DND-41 (cell line): ENCODE measurements at regions not wholly inside any gene's neighbourhood (a gene's known extent, or its start where the extent isn't known, plus 50 kb on each side); places are given as distances from the start of the nearest gene placed in this dataset.

Experiments
- ATAC-seq: fragments of 200-7000 bp; cut with Tn5 transposase; 3 replicates; pipeline ENCODE4 v1.9.1; 2021; ENCODE audit warnings: low read depth; ENCODE audit not compliant: insufficient read depth
- DNase-seq: peaks from one replicate; pipeline ENCODE4 v3.0.0-alpha.2; 2020
- H2AFZ ChIP-seq: 2 replicates; pipeline ENCODE4 v1.6.0; 2012; ENCODE audit warnings: low read depth, low read length
- H3K27ac ChIP-seq: 2 replicates; pipeline ENCODE4 v1.5.1; 2012; ENCODE audit warnings: low read length, inconsistent platforms
- H3K27me3 ChIP-seq: fragments of 200-600 bp; sonication (generic); 2 replicates; pipeline ENCODE4 v1.6.0; 2012; ENCODE audit warnings: low read length, mild to moderate bottlenecking, inconsistent platforms; ENCODE audit not compliant: insufficient read depth, poor library complexity
- H3K36me3 ChIP-seq: 2 replicates; pipeline ENCODE4 v1.5.1; 2012; ENCODE audit warnings: low read length, inconsistent platforms; ENCODE audit not compliant: insufficient read depth
- H3K4me1 ChIP-seq: 2 replicates; pipeline ENCODE4 v1.5.1; 2012; ENCODE audit warnings: mild to moderate bottlenecking, low read length; ENCODE audit not compliant: insufficient read depth
- H3K4me2 ChIP-seq: 2 replicates; pipeline ENCODE4 v1.6.0; 2012; ENCODE audit warnings: mild to moderate bottlenecking, moderate library complexity, low read length, inconsistent platforms; ENCODE audit not compliant: insufficient read depth
- H3K4me3 ChIP-seq, 2 experiments: fragments of 200-600 bp in 1 of 2; shearing (Covaris generic) in 1 of 2; 2 replicates each; pipeline ENCODE4 v1.5.1; 2012 to 2016; ENCODE audit warnings: inconsistent platforms in 2 of 2, low read length in 2 of 2, mild to moderate bottlenecking in 2 of 2, low read depth in 1 of 2, moderate library complexity in 1 of 2
- H3K79me2 ChIP-seq: 2 replicates; pipeline ENCODE4 v1.6.0; 2012; ENCODE audit warnings: low read length, inconsistent platforms; ENCODE audit not compliant: insufficient read depth
- H3K9ac ChIP-seq: 2 replicates; pipeline ENCODE4 v1.6.0; 2012; ENCODE audit warnings: low read depth, mild to moderate bottlenecking, inconsistent platforms, low read length, moderate library complexity
- H3K9me3 ChIP-seq: 2 replicates; pipeline ENCODE4 v1.5.1; 2012; ENCODE audit warnings: low read length, moderate library complexity, mild to moderate bottlenecking, inconsistent platforms; ENCODE audit not compliant: insufficient read depth, severe bottlenecking
- H4K20me1 ChIP-seq: 2 replicates; pipeline ENCODE4 v1.6.0; 2012; ENCODE audit warnings: low read length; ENCODE audit not compliant: insufficient read depth
- CTCF ChIP-seq: IDR thresholded peaks from 2 replicates; pipeline ENCODE4 v1.5.1; 2012; ENCODE audit warnings: borderline replicate concordance, low read length, moderate library complexity, mild to moderate bottlenecking; ENCODE audit not compliant: poor library complexity, severe bottlenecking; ENCODE audit errors: extremely low read depth
- EZH2 ChIP-seq: IDR thresholded peaks from 3 replicates; pipeline ENCODE4 v1.6.1; 2012; ENCODE audit warnings: borderline replicate concordance, low read depth, mild to moderate bottlenecking, moderate library complexity, low read length, inconsistent platforms; ENCODE audit not compliant: severe bottlenecking

- ATAC-seq: no peak
- H4K20me1 ChIP-seq: no peaks in the 10 kb centered on the region
- no peak for DNase-seq
- H3K9ac ChIP-seq: no peak overlapping the region
- H3K36me3 ChIP-seq: no peaks in the 10 kb centered on the region
- H3K27ac ChIP-seq: no peak overlapping the region
- TF ChIP-seq CTCF: no peak
- TF ChIP-seq EZH2: no peak
- H3K4me2 ChIP-seq: no peak overlapping the region
- no peaks in the 10 kb centered on the region for H3K4me1 ChIP-seq
- no peaks in the 10 kb centered on the region for H3K27me3 ChIP-seq
- H3K79me2 ChIP-seq: no peaks in the 10 kb centered on the region
- no peak overlapping the region for H3K4me3 ChIP-seq
- H3K9me3 ChIP-seq: peaks cover 8% of the 10 kb centered on the region
- no peak overlapping the region for H2AFZ ChIP-seq
Observed at GRCh38 chr6:168369786-168370185, 50.2 kb upstream of the DACT2 start.

- Histone ChIP-seq H2AFZ (no peak overlapping the region), H3K9ac (no peak overlapping the region), H3K4me3 (no peak overlapping the region), H3K79me2 (no peaks in the 10 kb centered on the region), H3K4me1 (no peaks in the 10 kb centered on the region), H3K4me2 (no peak overlapping the region), H3K9me3 (peaks cover 8% of the 10 kb centered on the region), H3K36me3 (no peaks in the 10 kb centered on the region), H4K20me1 (no peaks in the 10 kb centered on the region), H3K27ac (no peak overlapping the region), H3K27me3 (no peaks in the 10 kb centered on the region)
- ATAC-seq (peak; percentile 66; the same call in 2 of the 3 replicates), DNase-seq (peak; percentile 26)
- TF ChIP-seq EZH2 (no peak), CTCF (peak; percentile 62)
Observed at GRCh38 chr6:168370310-168370991, 50.9 kb upstream of the DACT2 start.

GRCh38 chr6:168371185-168371584 is 51.6 kb upstream of the DACT2 start:
- no peak overlapping the region for H3K4me3 ChIP-seq
- no peak overlapping the region for H3K9ac ChIP-seq
- no peaks in the 10 kb centered on the region for H4K20me1 ChIP-seq
- no peak overlapping the region for H2AFZ ChIP-seq
- TF ChIP-seq EZH2 (no peak), CTCF (no peak)
- H3K9me3 ChIP-seq: peaks cover 8% of the 10 kb centered on the region
- no peaks in the 10 kb centered on the region for H3K79me2 ChIP-seq
- H3K4me2 ChIP-seq: no peak overlapping the region
- H3K27ac ChIP-seq: no peak overlapping the region
- H3K36me3 ChIP-seq: no peaks in the 10 kb centered on the region
- ATAC-seq (no peak), DNase-seq (no peak)
- no peaks in the 10 kb centered on the region for H3K4me1 ChIP-seq
- no peaks in the 10 kb centered on the region for H3K27me3 ChIP-seq

- H3K4me2 ChIP-seq: no peak overlapping the region
- no peak overlapping the region for H3K4me3 ChIP-seq
- no peak for TF ChIP-seq CTCF
- no peak for TF ChIP-seq EZH2
- H3K9ac ChIP-seq: no peak overlapping the region
- no peaks in the 10 kb centered on the region for H3K27me3 ChIP-seq
- H3K4me1 ChIP-seq: no peaks in the 10 kb centered on the region
- H4K20me1 ChIP-seq: no peaks in the 10 kb centered on the region
- no peak overlapping the region for H2AFZ ChIP-seq
- H3K9me3 ChIP-seq: peaks cover 8% of the 10 kb centered on the region
- DNase-seq (no peak), ATAC-seq (no peak)
- no peaks in the 10 kb centered on the region for H3K79me2 ChIP-seq
- no peaks in the 10 kb centered on the region for H3K36me3 ChIP-seq
- no peak overlapping the region for H3K27ac ChIP-seq
Observed at GRCh38 chr6:168371618-168371980, 52.0 kb upstream of the DACT2 start.
